Nephron progenitor cell (in vitro differentiated cells): ENCODE measurements at regions not wholly inside any gene's neighbourhood (a gene's known extent, or its start where the extent isn't known, plus 50 kb on each side); places are given as distances from the start of the nearest gene placed in this dataset.
A peak's percentile ranks its signal among the peaks of the same experiment; 100 is the strongest.

Experiments used
- DNase-seq: peaks from one replicate; pipeline ENCODE4 v3.0.0; 2021
- H3K27ac Mint-ChIP-seq: 2 replicates; pipeline ENCODE4 v1.8.0; 2021; ENCODE audit warnings: mild to moderate bottlenecking, moderate library complexity, mixed read lengths
- H3K27me3 Mint-ChIP-seq: 2 replicates; pipeline ENCODE4 v1.8.0; 2021; ENCODE audit warnings: mild to moderate bottlenecking, low read depth, mixed read lengths; ENCODE audit not compliant: poor library complexity
- H3K36me3 Mint-ChIP-seq: 2 replicates; pipeline ENCODE4 v1.8.0; 2021; ENCODE audit warnings: low read depth, mixed read lengths
- H3K4me1 Mint-ChIP-seq: 2 replicates; pipeline ENCODE4 v1.8.0; 2021; ENCODE audit warnings: mixed read lengths
- H3K4me3 Mint-ChIP-seq: 2 replicates; pipeline ENCODE4 v1.8.0; 2021; ENCODE audit warnings: mild to moderate bottlenecking, moderate library complexity, mixed read lengths
- H3K9me3 Mint-ChIP-seq: 2 replicates; pipeline ENCODE4 v1.8.0; 2021; ENCODE audit warnings: mild to moderate bottlenecking, moderate library complexity, mixed read lengths
- TF ChIP-seq, protein P1 (sequence below): fragments of 200-600 bp; sonication (generic); IDR thresholded peaks from 2 replicates; pipeline ENCODE4 v1.5.0; 2021; ENCODE audit warnings: antibody characterized with exemption

DNA sequence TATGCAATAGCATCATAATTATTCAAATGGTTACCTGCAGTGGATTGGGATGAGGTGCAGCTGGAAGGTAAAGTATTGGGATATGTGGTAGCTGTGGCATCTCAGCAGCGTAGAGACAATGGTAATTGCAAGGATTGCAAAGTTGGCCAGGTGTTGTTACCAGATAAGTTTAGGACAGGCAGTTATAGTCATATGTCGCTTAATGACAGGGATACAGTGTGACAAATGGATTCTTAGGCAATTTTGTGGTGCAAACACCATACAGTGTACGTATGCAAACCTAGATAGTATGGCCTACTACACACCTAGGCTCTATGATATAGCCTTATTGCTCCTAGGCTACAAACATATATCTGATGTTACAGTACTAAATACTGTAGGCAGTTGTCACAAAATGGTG is 163.5 kb upstream of the LYZL2 start:
- Mint-ChIP-seq H3K4me1 (peaks cover 52% of the 10 kb centered on the region), H3K27ac (no peak overlapping the region), H3K9me3 (peaks cover 47% of the 10 kb centered on the region), H3K4me3 (no peak overlapping the region), H3K36me3 (no peaks in the 10 kb centered on the region), H3K27me3 (peaks cover 9% of the 10 kb centered on the region)
- TF ChIP-seq, protein P1, sequence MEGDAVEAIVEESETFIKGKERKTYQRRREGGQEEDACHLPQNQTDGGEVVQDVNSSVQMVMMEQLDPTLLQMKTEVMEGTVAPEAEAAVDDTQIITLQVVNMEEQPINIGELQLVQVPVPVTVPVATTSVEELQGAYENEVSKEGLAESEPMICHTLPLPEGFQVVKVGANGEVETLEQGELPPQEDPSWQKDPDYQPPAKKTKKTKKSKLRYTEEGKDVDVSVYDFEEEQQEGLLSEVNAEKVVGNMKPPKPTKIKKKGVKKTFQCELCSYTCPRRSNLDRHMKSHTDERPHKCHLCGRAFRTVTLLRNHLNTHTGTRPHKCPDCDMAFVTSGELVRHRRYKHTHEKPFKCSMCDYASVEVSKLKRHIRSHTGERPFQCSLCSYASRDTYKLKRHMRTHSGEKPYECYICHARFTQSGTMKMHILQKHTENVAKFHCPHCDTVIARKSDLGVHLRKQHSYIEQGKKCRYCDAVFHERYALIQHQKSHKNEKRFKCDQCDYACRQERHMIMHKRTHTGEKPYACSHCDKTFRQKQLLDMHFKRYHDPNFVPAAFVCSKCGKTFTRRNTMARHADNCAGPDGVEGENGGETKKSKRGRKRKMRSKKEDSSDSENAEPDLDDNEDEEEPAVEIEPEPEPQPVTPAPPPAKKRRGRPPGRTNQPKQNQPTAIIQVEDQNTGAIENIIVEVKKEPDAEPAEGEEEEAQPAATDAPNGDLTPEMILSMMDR = no peak
- DNase-seq = no peak

DNA sequence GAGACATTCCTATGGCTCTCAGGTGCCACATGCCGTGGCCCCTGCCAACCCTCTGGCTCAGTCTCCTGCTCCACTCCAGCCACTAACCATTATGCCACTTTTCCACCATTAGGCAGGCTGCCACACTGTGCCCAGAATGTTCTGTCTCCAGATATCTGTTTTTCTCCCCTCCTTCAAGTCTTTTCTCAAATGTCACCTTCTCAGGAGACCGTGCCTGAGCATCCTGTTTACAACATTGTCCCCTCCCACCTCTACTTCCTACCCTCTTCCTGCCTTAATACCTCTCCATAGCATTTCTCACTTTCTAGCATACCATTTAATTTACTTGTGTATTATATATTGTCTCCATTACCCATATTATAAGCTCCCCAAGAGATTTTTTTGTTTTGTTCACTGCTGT is 162.5 kb upstream of the LYZL2 start:
- Mint-ChIP-seq H3K9me3 (peaks cover 47% of the 10 kb centered on the region), H3K4me1 (peaks cover 55% of the 10 kb centered on the region), H3K27ac (no peak overlapping the region), H3K4me3 (no peak overlapping the region), H3K36me3 (no peaks in the 10 kb centered on the region), H3K27me3 (peaks cover 11% of the 10 kb centered on the region)
- no peak for DNase-seq
- TF ChIP-seq, protein P1 = no peak

DNA sequence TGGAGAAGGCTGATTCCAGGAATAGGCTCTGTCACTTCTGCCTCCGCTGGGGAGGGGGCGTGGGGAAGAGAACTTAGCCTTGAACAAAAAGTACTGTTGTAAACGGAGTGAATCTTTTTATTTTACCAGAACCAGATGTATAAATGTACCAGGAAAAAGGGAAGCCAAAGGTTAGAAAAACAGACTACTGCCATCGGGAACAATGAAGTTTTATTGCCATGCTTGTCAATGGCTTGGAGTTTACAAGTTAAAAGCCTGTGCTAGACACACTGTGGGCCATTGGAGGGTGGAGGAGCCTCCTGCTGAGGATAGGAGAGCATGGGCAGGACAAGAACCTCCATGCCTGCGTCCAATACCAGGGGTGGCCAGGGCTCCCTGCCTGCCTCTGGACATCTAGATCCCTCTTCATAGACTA is 161.7 kb upstream of the LYZL2 start:
- Mint-ChIP-seq H3K27me3 (peaks cover 14% of the 10 kb centered on the region), H3K4me1 (peaks cover 47% of the 10 kb centered on the region), H3K9me3 (peaks cover 47% of the 10 kb centered on the region), H3K36me3 (no peaks in the 10 kb centered on the region), H3K27ac (peak overlapping the region; percentile 29), H3K4me3 (no peak overlapping the region)
- TF ChIP-seq, protein P1 = no peak
- no peak for DNase-seq

DNA sequence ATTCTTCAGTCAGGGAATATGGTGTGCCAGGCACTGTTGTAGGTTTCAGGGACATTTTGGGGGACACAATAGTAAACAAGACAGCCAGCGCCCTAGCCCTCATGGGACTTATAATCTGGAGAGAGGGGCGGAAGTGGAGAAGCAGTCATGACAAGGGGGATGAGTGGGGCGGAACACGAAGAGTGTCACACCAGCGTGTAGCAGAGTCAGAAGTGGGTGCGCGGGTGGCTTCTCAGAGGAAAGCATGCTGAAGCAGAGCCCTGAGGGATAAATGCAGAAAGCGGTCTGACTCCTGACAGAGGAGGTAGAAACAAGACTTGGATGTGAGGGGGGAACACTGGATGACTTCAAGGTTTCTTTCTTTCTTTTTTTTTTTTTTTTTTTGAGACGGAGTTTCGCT is 160.3 kb upstream of the LYZL2 start:
- Mint-ChIP-seq H3K4me1 (peaks cover 45% of the 10 kb centered on the region), H3K36me3 (no peaks in the 10 kb centered on the region), H3K9me3 (peaks cover 40% of the 10 kb centered on the region), H3K27ac (no peak overlapping the region), H3K27me3 (peaks cover 14% of the 10 kb centered on the region), H3K4me3 (no peak overlapping the region)
- DNase-seq = no peak
- TF ChIP-seq, protein P1 = no peak

DNA sequence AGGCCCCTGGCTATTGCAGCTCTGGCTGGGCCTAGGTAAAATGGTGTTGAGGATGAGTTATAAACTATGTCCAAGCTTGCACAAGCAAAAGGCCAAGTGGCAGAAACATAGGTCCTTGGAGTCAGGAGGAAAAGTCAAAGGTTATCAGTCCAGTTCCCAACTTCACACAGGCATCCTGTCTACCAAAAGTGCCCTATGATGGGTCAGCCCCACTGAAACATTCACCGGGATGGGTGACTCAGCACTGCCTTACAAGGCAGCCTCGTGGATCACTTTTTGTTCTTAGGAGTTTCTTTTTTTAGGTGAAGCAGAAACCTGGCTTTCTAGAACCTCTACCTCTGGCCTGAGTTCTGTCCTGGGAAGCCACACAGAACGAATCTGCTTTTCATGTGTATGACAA is 158.8 kb upstream of the LYZL2 start:
- Mint-ChIP-seq H3K27me3 (peaks cover 14% of the 10 kb centered on the region), H3K9me3 (peaks cover 30% of the 10 kb centered on the region), H3K4me1 (peaks cover 59% of the 10 kb centered on the region)

DNA sequence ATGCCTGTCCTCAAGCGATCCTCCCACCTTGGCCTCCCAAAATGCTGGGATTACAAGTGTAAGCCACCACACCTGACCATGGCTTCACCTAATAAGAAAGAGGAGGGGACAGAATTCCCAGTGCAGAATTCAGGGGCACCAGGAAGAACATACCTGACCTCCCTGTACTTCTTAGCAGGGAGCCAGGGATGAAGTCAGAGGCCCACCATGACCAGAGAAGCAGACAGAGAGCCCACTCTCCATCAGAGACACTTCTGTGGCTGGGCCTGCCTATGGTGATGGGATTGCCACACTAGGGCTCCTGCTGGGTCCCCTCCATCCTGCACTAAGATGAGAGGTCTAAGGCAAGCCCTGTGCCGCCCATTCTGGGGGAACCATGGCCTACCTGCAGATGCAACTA is 157.4 kb upstream of the LYZL2 start:
- Mint-ChIP-seq H3K4me3 (no peak overlapping the region), H3K27ac (no peak overlapping the region), H3K9me3 (peaks cover 16% of the 10 kb centered on the region), H3K36me3 (no peaks in the 10 kb centered on the region), H3K27me3 (peaks cover 14% of the 10 kb centered on the region), H3K4me1 (peaks cover 64% of the 10 kb centered on the region)
- no peak for DNase-seq
- TF ChIP-seq, protein P1 = no peak

More for the DNA sequence above, 158.8 kb upstream of the LYZL2 start:
- DNase-seq = no peak
- Mint-ChIP-seq H3K36me3 (no peaks in the 10 kb centered on the region), H3K27ac (no peak overlapping the region), H3K4me3 (no peak overlapping the region)
- TF ChIP-seq, protein P1 = no peak
